H9 (cell line): ENCODE measurements at regions not wholly inside any gene's neighbourhood (a gene's known extent, or its start where the extent isn't known, plus 50 kb on each side); places are given as distances from the start of the nearest gene placed in this dataset.

ENCODE experiments used
- DNase-seq: peaks from one replicate; pipeline ENCODE4 v3.0.0-alpha.2; 2017
- H2AFZ ChIP-seq: one replicate; pipeline ENCODE4 v1.6.1; 2013; ENCODE audit warnings: mild to moderate bottlenecking, low read length, control low read depth, moderate library complexity
- H2AK5ac ChIP-seq: 2 replicates; pipeline ENCODE4 v1.6.1; 2013; ENCODE audit warnings: low read length, control low read depth, mixed read lengths; ENCODE audit not compliant: insufficient read length
- H2BK120ac ChIP-seq: one replicate; pipeline ENCODE4 v1.6.1; 2013; ENCODE audit warnings: low read depth, mild to moderate bottlenecking, low read length, control low read depth, inconsistent platforms; ENCODE audit not compliant: poor library complexity, severe bottlenecking
- H2BK12ac ChIP-seq: 2 replicates; pipeline ENCODE4 v1.6.1; 2013; ENCODE audit warnings: low read length, control low read depth, mixed read lengths, low read depth; ENCODE audit not compliant: insufficient read length
- H2BK15ac ChIP-seq: 2 replicates; pipeline ENCODE4 v1.6.1; 2013; ENCODE audit warnings: low read depth, low read length, control low read depth
- H2BK20ac ChIP-seq: one replicate; pipeline ENCODE4 v1.6.1; 2013; ENCODE audit warnings: low read depth, mild to moderate bottlenecking, low read length, control low read depth, inconsistent platforms; ENCODE audit not compliant: poor library complexity, severe bottlenecking
- H2BK5ac ChIP-seq: 2 replicates; pipeline ENCODE4 v1.6.1; 2013; ENCODE audit warnings: low read length, control low read depth, mixed read lengths; ENCODE audit not compliant: insufficient read length
- H3K14ac ChIP-seq: 2 replicates; pipeline ENCODE4 v1.6.1; 2013; ENCODE audit warnings: low read length, control low read depth; ENCODE audit not compliant: insufficient read depth
- H3K18ac ChIP-seq: 2 replicates; pipeline ENCODE4 v1.6.1; 2013; ENCODE audit warnings: low read depth, mild to moderate bottlenecking, mixed read lengths, low read length, control low read depth; ENCODE audit not compliant: insufficient read length
- H3K23ac ChIP-seq: 2 replicates; pipeline ENCODE4 v1.6.1; 2013; ENCODE audit warnings: low read length, control low read depth, mixed read lengths, low read depth; ENCODE audit not compliant: insufficient read length
- H3K23me2 ChIP-seq: 2 replicates; pipeline ENCODE4 v1.6.1; 2013; ENCODE audit warnings: low read depth, mild to moderate bottlenecking, mixed read lengths, low read length, control low read depth; ENCODE audit not compliant: insufficient read length, poor library complexity, severe bottlenecking
- H3K27ac ChIP-seq: 2 replicates; pipeline ENCODE4 v1.5.1; 2013; ENCODE audit warnings: low read length, control low read depth, mixed read lengths, low read depth; ENCODE audit not compliant: insufficient read length
- H3K27me3 ChIP-seq: 2 replicates; pipeline ENCODE4 v1.6.1; 2013; ENCODE audit warnings: low read length, control low read depth, inconsistent platforms; ENCODE audit not compliant: insufficient read depth
- H3K4ac ChIP-seq: 2 replicates; pipeline ENCODE4 v1.6.1; 2013; ENCODE audit warnings: low read depth, mild to moderate bottlenecking, control low read depth, inconsistent platforms, low read length, moderate library complexity
- H3K4me1 ChIP-seq: 2 replicates; pipeline ENCODE4 v1.6.1; 2013; ENCODE audit warnings: low read length, control low read depth, inconsistent platforms; ENCODE audit not compliant: insufficient read depth
- H3K4me2 ChIP-seq: 2 replicates; pipeline ENCODE4 v1.6.1; 2013; ENCODE audit warnings: low read length, control low read depth, mixed read lengths; ENCODE audit not compliant: insufficient read length, insufficient read depth
- H3K56ac ChIP-seq: 2 replicates; pipeline ENCODE4 v1.6.1; 2013; ENCODE audit warnings: low read depth, mild to moderate bottlenecking, mixed read lengths, low read length, control low read depth; ENCODE audit not compliant: insufficient read length
- H3K79me1 ChIP-seq: 2 replicates; pipeline ENCODE4 v1.6.1; 2013; ENCODE audit warnings: low read depth, mild to moderate bottlenecking, moderate library complexity, low read length, control low read depth, inconsistent platforms; ENCODE audit not compliant: insufficient read depth, poor library complexity, severe bottlenecking
- H3K79me2 ChIP-seq: 2 replicates; pipeline ENCODE4 v1.6.1; 2013; ENCODE audit warnings: low read length, control low read depth, inconsistent platforms; ENCODE audit not compliant: insufficient read depth
- H3K9ac ChIP-seq: 2 replicates; pipeline ENCODE4 v1.6.1; 2013; ENCODE audit warnings: low read length, control low read depth, mixed read lengths; ENCODE audit not compliant: insufficient read length; ENCODE audit errors: extremely low read depth
- H3K9me3 ChIP-seq: one replicate; pipeline ENCODE4 v1.6.1; 2013; ENCODE audit warnings: low read depth, low read length, inconsistent platforms; ENCODE audit not compliant: control insufficient read depth
- H3T11ph ChIP-seq: one replicate; pipeline ENCODE4 v1.6.1; 2013; ENCODE audit warnings: mild to moderate bottlenecking, low read length, control low read depth, inconsistent platforms
- H4K20me1 ChIP-seq: one replicate; pipeline ENCODE4 v1.6.1; 2013; ENCODE audit not compliant: control insufficient read depth, insufficient read length, insufficient read depth
- H4K5ac ChIP-seq: 2 replicates; pipeline ENCODE4 v1.6.1; 2013; ENCODE audit warnings: low read depth, mild to moderate bottlenecking, mixed read lengths, low read length, control low read depth; ENCODE audit not compliant: insufficient read length
- H4K8ac ChIP-seq: replicated peaks from 2 replicates; pipeline ENCODE4 v1.6.1; 2013; ENCODE audit warnings: low read length, control low read depth, mixed read lengths, low read depth; ENCODE audit not compliant: insufficient read length
- H4K91ac ChIP-seq: 2 replicates; pipeline ENCODE4 v1.6.1; 2013; ENCODE audit warnings: low read depth, mild to moderate bottlenecking, moderate library complexity, mixed read lengths, low read length, control low read depth; ENCODE audit not compliant: insufficient read length
- H3K27ac Mint-ChIP-seq, 3 experiments: 2 replicates in 2 of 3; 3 replicates in 1 of 3; pipeline ENCODE4 v1.8.0; 2020 to 2021; ENCODE audit warnings: mixed read lengths in 3 of 3, mild to moderate bottlenecking in 1 of 3, moderate library complexity in 1 of 3
- H3K27me3 Mint-ChIP-seq: 2 replicates; pipeline ENCODE4 v1.8.0; 2021; ENCODE audit warnings: low read depth, mild to moderate bottlenecking, moderate library complexity, mixed read lengths
- H3K36me3 Mint-ChIP-seq, 3 experiments: 2 replicates in 2 of 3; 3 replicates in 1 of 3; pipeline ENCODE4 v1.8.0; 2020 to 2021; ENCODE audit warnings: low read depth in 3 of 3, mixed read lengths in 3 of 3; ENCODE audit not compliant: insufficient read depth in 1 of 3
- H3K4me1 Mint-ChIP-seq, 2 experiments: 2 replicates each; pipeline ENCODE4 v1.8.0; 2020; ENCODE audit warnings: mixed read lengths in 2 of 2
- H3K4me3 Mint-ChIP-seq, 2 experiments: 2 replicates in 1 of 2; 3 replicates in 1 of 2; pipeline ENCODE4 v1.8.0; 2020 to 2021; ENCODE audit warnings: mild to moderate bottlenecking in 2 of 2, mixed read lengths in 2 of 2, moderate library complexity in 1 of 2
- H3K9me3 Mint-ChIP-seq, 2 experiments: 2 replicates in 1 of 2; 3 replicates in 1 of 2; pipeline ENCODE4 v1.8.0; 2020; ENCODE audit warnings: mild to moderate bottlenecking in 2 of 2, mixed read lengths in 2 of 2, moderate library complexity in 1 of 2
- CTCF ChIP-seq: fragments of 200-600 bp; sonication (generic); conservative IDR thresholded peaks from 3 replicates; pipeline ENCODE4 v1.8.0; 2021; ENCODE audit warnings: antibody characterized with exemption, mild to moderate bottlenecking
- WGBS: extraction: QIAGEN DNeasy Blood & Tissue Kit; methylation state at CpG from one replicate; pipeline ENCODE4 v1.1.7; 2013; ENCODE audit warnings: missing lambda C conversion rate, low lambda C conversion rate, mixed read lengths; ENCODE audit not compliant: insufficient read length; ENCODE audit errors: extremely low coverage; 5-methylcytosine and 5-hydroxymethylcytosine counted together

DNA sequence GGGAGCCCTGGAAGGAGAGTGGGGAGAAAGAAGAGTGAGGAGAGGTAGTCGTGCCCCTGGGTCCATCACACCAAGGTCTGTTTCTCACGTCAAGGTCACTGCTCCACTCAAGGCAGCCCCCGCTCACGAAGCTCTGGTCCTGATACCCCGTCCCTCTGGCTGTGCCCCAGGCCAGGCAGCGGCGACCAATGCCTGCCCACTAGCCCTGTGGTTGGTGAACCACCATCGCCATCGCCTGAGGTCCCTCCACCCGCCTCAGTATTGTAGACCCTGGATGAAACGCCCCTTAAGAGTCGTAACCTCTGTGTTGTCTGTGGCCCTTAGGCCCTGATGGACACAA is 378.3 kb upstream of the MYT1L start:
- no peak for TF ChIP-seq CTCF
- H3K9ac ChIP-seq = no peak overlapping the region
- no peaks in the 10 kb centered on the region for H4K20me1 ChIP-seq
- no peak overlapping the region for H3K4ac ChIP-seq
- no peak overlapping the region for H2AK5ac ChIP-seq
- Mint-ChIP-seq H3K4me3 (no peak overlapping the region), H3K9me3 (no peaks in the 10 kb centered on the region; a peak in 1 of 5 replicates), H3K4me1 (peaks cover 28 to 29% of the 10 kb centered on the region in 2 experiments), H3K27ac (no peak overlapping the region), H3K27me3 (peaks cover 22% of the 10 kb centered on the region), H3K36me3 (no peaks in the 10 kb centered on the region)
- no peak overlapping the region for H3K4me2 ChIP-seq
- H3K56ac ChIP-seq = no peak overlapping the region
- H3K18ac ChIP-seq = no peak overlapping the region
- no peak overlapping the region for H2BK15ac ChIP-seq
- H2BK120ac ChIP-seq = no peak overlapping the region
- no peaks in the 10 kb centered on the region for H3K79me1 ChIP-seq
- H4K91ac ChIP-seq = no peak overlapping the region
- no peaks in the 10 kb centered on the region for H3K9me3 ChIP-seq
- peaks cover 5% of the 10 kb centered on the region for H3K4me1 ChIP-seq
- no peaks in the 10 kb centered on the region for H3K27me3 ChIP-seq
- H3K27ac ChIP-seq = no peak overlapping the region
- no peak overlapping the region for H4K5ac ChIP-seq
- no peak overlapping the region for H4K8ac ChIP-seq
- no peaks in the 10 kb centered on the region for H3K23me2 ChIP-seq
- H3T11ph ChIP-seq = no peak overlapping the region
- no peak overlapping the region for H3K23ac ChIP-seq
- no CpG with 5 or more reads among the region's 12 CpGs for WGBS
- no peak overlapping the region for H2BK5ac ChIP-seq
- no peak overlapping the region for H2AFZ ChIP-seq
- no peak for DNase-seq
- no peaks in the 10 kb centered on the region for H3K79me2 ChIP-seq
- no peak overlapping the region for H2BK12ac ChIP-seq
- no peak overlapping the region for H3K14ac ChIP-seq
- no peak overlapping the region for H2BK20ac ChIP-seq
